Stimulated activated naive CD8-positive, alpha-beta T cell treated with anti-CD3 and anti-CD28 coated beads, Interleukin-15, Interleukin-2, amounts not matched to agents 100 U/mL and 50 U/mL, for 24 hours (primary cell): ENCODE measurements at regions not wholly inside any gene's neighbourhood (a gene's known extent, or its start where the extent isn't known, plus 50 kb on each side); places are given as distances from the start of the nearest gene placed in this dataset.

Experiments
- ATAC-seq: fragments of 150-1000 bp; cut with Tn5 transposase; one replicate; pipeline ENCODE4 v1.10.0; 2021
- DNase-seq: peaks from one replicate; pipeline ENCODE4 v3.0.0; 2021

DNA sequence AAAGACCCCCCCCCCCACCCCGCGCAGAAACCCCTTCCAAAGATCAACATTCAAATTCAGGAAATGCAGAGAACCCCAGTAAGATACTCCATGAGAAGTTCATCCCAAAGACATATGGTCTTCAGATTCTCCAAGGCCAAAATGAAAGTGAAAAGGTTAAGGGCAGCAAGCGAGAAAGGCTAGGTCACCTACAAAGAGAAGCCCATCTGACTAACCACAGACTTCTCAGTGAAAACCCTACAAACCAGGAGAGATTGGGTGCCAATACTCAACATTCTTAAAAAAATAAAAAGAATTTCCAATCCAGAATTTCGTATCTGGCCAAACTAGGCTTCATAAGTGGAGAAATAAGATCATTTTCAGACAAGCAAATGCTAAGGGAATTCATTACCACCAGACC, 175.2 kb downstream of the RND3 start:
- no peak for ATAC-seq
- DNase-seq, result no peak

DNA sequence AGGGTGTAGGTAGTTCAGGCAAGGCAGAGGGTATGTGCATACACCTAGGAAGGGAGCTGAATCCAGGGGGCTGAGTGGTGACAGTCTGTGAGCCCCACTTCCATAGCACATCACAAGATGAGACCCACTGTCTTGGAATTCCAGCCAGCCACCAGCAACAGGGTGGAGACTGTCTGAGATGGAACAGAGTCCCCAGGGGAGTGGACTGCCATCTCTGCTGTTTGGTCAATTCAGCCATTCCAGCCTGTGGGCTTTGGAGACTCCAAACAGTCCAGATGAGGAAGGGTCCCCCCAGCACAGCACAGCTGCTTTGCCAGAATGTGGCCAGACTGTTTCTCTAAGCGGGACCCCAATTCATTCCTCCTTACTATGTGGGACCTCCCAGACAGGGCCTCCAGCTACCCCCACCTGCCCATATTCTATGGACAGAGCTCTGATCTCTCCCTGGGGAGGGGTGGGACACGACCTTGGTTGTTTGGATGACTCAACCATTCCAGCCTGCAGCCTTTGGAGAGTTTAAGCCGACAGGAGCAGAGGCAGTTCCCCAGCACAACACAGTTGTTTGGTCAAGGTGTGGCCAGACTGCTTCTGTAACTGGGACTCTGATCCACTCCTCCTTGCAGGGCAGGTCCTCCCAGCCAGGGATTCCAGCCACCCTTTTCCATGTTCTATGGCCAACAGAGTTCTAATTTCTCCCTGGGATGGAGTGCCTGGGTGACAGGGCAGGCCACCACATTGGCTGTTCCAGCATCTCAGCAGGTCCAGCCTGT, 178.0 kb downstream of the RND3 start:
- no peak for ATAC-seq
- DNase-seq, result no peak

DNA sequence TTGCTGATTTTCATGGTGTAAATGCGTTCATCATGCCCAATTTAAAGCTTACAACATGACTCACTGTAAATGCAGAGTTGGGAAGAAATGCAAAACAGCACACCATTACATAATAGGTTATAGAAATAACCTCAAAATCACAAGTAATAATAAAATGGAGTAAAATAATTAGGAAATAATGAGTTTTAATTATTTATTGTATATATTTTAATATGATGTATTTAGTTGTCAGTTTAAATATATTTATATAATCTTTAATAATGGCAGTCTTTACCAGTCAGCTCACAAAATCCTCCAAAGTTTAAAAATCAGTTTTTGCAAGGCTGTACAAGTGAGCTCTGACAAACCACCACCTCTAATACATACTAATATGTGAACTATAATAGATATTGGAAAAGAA, 180.2 kb downstream of the RND3 start:
- ATAC-seq, result no peak
- no peak for DNase-seq

GRCh38 chr2:150303281-150303680, 184.2 kb downstream of the RND3 start:
- DNase-seq (no peak), ATAC-seq (no peak)

DNA sequence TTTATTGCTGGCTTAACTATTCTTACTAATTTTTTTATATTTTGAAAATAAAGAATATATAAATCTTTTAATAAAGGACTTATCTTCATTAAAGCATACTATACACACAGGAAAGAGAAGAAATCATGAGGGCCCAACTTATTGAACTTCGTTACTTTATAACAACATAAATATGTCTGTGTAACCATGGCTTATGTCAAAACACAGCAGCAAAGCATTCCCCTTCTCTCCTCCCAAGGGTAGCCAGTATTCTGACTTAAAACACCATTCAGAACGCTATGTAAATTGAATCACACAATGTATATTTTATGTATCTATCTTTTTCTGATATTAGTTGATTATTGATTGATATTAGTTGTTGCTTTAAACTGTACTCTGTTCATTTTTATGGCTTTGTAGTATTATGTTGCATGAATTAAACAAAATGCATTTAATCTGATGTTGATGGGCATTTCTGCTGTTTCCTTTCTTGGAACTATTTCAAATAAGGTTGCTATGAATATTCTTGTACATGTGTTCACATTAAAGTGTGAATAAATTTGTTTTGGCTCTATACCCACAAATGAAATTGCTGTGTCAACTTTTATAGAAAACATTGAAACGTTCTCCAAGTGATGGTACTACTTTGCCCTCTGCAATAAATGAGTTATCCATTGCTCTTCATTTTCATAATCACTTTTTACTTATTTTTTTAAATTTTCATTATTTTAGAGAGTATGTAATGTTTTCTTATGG, 188.7 kb downstream of the RND3 start:
- ATAC-seq (no peak), DNase-seq (no peak)

DNA sequence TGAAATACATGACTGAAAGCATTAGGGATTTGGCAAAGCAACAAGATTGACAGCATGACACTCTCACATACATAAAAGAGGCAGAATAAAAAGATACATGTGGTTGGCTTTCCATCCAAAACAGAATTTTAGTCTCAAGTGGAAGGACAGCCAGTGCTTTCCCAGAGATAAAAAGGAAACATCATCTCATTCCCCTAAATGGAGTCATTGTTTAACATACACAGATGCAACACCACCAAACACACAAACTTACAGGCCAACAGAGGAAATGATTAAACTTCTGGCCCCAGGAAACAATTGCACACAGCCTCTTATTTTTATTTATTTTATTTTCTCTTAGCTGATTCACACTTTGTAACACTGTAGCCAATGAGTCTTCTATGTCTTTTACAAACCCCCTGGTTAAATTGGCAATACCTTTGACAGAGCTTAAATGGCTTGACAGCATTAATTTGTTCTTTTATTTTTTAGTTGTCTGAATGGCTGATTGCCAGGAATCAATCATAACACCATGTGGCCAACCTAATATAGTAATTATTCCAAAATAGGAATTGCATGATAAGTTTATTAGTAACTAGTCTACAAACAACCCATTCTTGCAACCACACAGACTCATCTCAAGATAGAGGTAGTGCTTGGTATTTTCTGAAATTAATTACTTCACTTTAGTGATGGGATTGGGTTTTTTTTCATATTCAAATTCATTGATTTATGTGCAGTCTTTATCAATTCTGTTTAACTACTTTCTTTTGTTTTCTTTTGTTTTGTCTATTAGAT, 190.5 kb downstream of the RND3 start:
- DNase-seq, result no peak
- no peak for ATAC-seq

DNA sequence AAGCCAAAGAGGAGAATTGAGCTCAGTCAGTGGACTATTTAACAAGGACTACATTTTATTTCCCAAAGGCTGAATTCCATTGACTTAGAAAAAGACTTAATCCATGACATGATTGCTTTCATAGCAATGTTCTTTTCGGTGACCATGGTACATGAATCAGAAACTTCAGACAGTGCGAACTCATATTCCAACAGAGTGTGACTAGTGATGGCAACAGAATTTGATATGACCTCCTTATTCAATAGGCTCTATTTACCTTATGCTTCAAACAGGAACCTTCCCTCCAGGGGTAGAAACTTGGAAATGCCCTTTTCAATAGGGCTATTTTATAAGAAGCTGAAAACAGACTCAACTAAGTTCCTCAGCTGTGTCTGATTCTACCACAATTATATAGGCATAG, 191.9 kb downstream of the RND3 start:
- ATAC-seq, result no peak
- no peak for DNase-seq

- ATAC-seq, result no peak
- DNase-seq, result no peak
Observed at GRCh38 chr2:150293771-150294170, 193.7 kb downstream of the RND3 start.

DNA sequence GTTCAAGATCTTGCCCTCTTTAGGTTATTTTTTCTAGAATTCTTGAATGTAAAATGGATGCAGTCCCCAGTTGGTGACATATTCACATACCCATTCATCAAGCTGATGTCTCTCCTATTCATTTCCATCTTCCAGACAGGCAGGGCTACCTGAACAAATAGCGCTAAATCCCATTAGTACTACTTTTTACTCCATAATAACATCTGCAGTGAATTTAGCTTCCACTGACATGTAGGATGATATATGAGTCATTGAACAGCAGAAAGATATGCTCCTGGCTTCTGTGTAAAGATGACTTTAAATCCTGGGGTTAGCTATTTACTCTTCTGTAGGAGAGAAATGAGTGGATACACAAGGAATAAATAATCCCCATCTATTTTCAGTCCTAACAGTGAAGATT, 194.7 kb downstream of the RND3 start:
- no peak for ATAC-seq
- DNase-seq, result no peak

GRCh38 chr2:150292192-150292591, 195.3 kb downstream of the RND3 start:
- no peak for ATAC-seq
- no peak for DNase-seq

DNA sequence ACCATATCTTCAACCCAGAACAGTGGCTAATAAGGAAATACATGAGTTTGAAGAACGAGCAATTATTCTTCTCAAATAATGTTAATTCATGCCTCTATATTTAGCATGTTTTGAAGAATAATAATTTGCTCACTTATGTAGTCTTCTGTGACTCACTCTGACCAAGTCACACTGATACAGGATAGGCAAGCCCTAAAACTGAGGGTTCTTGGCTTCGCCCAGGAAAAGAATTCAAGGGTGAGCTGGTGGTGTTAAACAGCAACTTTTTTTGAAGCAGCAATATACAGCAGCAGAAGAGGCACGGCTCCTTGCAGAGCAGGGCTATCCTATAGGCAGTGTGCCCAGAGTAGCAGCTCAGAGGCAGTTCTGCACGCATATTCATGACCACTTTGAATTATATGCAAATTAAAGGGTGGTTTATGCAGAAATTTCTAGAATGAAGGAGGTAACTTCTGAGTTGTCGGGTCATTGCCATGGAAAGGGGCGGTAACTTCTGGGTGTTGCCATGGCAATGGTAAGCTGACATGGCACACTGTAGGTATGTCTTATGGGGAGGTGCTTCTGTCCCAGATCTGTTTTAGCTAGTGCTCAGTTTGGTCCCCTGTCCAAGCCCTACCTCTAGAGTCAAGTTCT, 200.6 kb downstream of the RND3 start:
- no peak for DNase-seq
- no peak for ATAC-seq

DNA sequence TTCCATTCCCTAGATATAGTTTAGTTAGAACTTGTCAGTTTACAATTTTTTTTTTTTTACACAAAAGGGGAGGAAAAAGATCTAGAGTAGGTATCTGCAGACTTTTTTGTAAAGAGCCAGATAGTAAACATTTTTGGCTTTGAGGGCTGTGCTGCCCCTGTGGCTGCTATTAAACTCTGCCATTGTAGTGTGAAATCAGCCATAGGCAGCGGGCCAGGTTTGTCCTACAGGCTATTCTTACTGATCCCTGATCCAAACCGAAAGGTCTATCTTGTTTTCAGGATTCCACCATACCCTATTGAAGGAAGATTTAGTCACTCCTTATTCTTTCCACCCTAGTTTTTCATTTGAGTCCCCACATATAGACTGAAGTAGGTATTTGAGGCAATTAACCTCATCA, 203.4 kb downstream of the RND3 start:
- DNase-seq (no peak), ATAC-seq (no peak)

- ATAC-seq (no peak), DNase-seq (no peak)
Observed at GRCh38 chr2:150282771-150283371, 204.6 kb downstream of the RND3 start.

DNA sequence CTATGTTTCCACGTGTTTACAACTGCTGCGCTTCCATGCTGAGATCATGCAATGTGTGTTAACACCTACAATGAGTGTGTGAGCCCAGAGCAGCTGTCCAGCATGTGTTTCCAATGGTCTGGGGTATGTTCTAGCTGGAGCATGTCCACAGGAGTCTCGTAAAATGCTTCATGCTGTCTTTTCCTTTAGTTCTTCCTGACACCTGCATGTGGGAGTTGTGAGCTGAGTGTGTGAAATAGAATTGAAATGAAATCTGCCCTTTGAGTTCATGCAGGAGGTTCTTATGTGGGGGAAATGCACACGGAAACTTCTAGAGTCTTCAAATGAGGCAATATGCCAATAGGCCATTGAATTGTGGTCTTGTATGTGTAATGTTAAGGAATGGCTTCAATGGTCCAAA, 205.1 kb downstream of the RND3 start:
- DNase-seq (no peak), ATAC-seq (no peak)

GRCh38 chr2:150280231-150280630, 207.2 kb downstream of the RND3 start:
- ATAC-seq (no peak), DNase-seq (no peak)

DNA sequence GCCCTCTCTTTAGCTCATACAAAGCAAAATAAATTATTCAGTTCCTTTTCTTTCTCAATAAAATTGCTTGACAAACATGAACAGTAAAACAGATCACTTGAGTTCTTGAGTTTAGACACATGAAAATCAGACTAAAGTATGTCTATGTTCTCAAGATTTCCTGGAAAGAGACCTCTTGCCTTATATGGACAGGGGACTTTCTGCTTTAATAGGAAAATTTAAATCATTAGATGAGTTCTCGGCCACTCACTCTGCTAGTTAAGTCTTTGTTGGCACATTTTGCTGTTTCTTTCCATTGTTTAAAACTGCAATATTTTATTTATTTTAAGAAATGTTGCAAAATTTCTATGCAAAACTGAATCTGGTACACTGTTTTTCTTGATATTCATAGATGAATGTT, 207.8 kb downstream of the RND3 start:
- no peak for ATAC-seq
- DNase-seq, result no peak

GRCh38 chr2:150276737-150277136, 210.7 kb downstream of the RND3 start:
- no peak for ATAC-seq

GRCh38 chr2:150274108-150274507, 213.4 kb downstream of the RND3 start:
- ATAC-seq, result no peak

More at GRCh38 chr2:150276737-150277136, 210.7 kb downstream of the RND3 start:
- no peak for DNase-seq

DNA sequence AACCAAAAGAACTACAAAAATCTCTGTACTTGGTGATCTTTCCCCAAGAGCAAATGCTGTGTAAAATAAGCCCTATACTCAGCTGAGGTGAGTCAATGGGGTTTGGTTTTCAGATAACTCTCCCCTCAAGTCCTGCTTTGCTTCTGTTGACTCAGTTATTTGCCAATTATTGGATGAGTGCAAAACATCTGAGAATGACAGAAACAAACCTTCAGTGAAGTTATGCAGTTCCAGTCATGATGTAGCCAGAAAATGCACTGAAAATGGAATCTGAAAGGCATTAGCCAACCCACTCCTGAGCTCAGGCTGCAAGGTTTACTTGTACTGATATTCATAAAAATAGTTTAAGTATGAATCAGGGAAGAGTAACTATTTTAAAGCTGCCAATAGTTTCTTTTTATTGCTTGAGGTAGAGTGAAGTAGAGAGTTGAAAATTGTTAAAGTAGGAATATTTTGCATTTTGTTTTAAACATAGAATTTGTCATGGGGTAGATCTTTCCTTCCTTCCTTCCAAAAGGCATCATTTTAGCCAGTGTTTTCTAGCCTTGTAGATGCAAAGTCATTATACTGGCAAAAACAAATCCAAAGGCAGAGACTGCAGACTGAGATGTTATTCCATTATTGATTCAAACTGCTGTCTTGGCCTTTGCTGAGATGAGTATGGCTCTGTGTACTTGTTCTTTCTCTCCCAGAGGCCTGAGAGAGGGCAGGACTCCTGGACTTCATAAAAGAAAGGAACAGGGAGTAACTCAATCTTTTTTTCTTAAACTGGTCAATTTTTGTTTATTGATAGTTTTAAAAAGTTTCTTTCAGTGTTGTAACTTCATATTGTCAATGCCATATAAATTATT, 215.3 kb downstream of the RND3 start:
- no peak for DNase-seq
- ATAC-seq, result no peak

More at GRCh38 chr2:150274108-150274507, 213.4 kb downstream of the RND3 start:
- DNase-seq, result no peak

DNA sequence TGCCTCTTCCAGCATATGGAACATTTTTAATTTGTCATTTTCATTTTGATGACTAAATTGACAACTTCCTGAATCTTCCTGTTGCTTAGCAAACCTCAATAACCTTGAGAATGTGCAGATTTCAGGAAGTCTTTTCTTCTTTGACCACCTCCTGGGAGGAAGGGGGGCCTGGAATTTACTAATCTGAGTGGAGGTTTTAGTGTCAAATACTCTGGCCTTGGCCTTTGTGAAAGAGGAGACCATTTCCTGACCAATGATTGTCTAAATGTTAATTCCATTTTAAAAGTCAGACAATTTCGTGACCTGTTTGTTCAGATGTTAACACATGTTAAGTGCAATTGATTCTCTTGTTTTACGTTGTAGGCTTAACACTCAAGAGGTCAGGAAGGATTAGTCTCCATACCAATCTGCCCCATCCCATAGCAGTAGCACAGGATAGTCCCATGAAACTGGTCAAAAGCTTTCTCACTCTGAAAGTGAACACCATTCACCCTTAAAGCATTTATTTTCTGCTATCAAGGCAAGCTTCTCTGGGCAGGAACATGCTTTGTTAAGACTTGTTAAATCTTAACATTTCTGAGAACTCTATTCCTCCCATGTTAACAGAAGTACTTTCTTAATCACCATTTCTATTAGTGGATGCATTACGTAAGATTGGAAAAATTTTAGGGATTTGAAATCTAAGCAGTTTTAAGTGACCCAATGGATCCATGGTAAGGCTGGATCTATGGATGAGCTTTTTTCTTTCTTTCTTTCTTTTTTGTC, 219.6 kb downstream of the RND3 start:
- DNase-seq (no peak), ATAC-seq (no peak)
